SJCRH30 (cell line): ENCODE measurements at regions not wholly inside any gene's neighbourhood (a gene's known extent, or its start where the extent isn't known, plus 50 kb on each side); places are given as distances from the start of the nearest gene placed in this dataset.

Experiments used
- DNase-seq, 2 experiments: peaks; one replicate each; pipeline ENCODE4 v3.0.0-alpha.2; 2015 to 2020
- H3K27ac ChIP-seq: fragments of 250-450 bp; sonication (Bioruptor Pico); 2 replicates; pipeline ENCODE4 v1.5.1; 2020; ENCODE audit warnings: mild to moderate bottlenecking, moderate library complexity
- H3K27me3 ChIP-seq: fragments of 250-450 bp; sonication (Bioruptor Pico); 2 replicates; pipeline ENCODE4 v1.5.1; 2020; ENCODE audit warnings: mild to moderate bottlenecking, moderate library complexity
- H3K36me3 ChIP-seq: fragments of 250-450 bp; sonication (Bioruptor Pico); 2 replicates; pipeline ENCODE4 v1.5.1; 2020; ENCODE audit warnings: mild to moderate bottlenecking, moderate library complexity
- H3K4me1 ChIP-seq: fragments of 250-450 bp; sonication (Bioruptor Pico); 2 replicates; pipeline ENCODE4 v1.5.1; 2020; ENCODE audit warnings: mild to moderate bottlenecking, moderate library complexity
- H3K4me3 ChIP-seq: fragments of 250-450 bp; sonication (Bioruptor Pico); 2 replicates; pipeline ENCODE4 v1.5.1; 2020; ENCODE audit warnings: mild to moderate bottlenecking, moderate library complexity
- H3K9me3 ChIP-seq: fragments of 250-450 bp; sonication (Bioruptor Pico); replicated peaks from 2 replicates; pipeline ENCODE4 v1.5.1; 2020; ENCODE audit warnings: mild to moderate bottlenecking, moderate library complexity

GRCh38 chr3:148297013-148297412 is 400.7 kb upstream of the AGTR1 start:
- H3K4me3 ChIP-seq = no peak overlapping the region
- H3K4me1 ChIP-seq = peaks cover 6% of the 10 kb centered on the region
- DNase-seq = no peak
- no peak overlapping the region for H3K27ac ChIP-seq
- H3K9me3 ChIP-seq = no peaks in the 10 kb centered on the region; the same call in 1 of the 2 replicates
- H3K36me3 ChIP-seq = no peaks in the 10 kb centered on the region
- no peaks in the 10 kb centered on the region for H3K27me3 ChIP-seq

DNA sequence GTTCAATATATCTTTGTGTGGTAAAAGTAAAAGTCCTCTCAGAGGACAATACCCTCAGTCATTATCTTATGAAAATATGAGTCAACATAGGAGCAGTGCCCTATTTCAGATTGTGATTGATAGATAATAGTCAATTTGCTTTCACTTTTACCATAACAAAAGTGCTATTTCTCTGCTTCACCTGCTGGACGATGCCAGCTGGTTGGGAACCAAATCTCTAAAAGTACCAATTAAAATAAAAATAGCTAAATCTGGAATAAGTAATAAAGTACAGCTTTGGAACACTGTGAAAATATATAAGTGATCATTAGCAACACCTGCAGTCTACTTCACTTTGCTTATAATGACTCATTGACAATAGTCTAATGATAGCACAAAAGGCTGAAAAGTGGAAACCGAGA is 390.3 kb upstream of the AGTR1 start:
- no peaks in the 10 kb centered on the region for H3K36me3 ChIP-seq
- H3K27me3 ChIP-seq = no peaks in the 10 kb centered on the region
- H3K27ac ChIP-seq = no peak overlapping the region
- no peak for DNase-seq
- no peaks in the 10 kb centered on the region for H3K4me1 ChIP-seq
- H3K4me3 ChIP-seq = no peak overlapping the region
- H3K9me3 ChIP-seq = no peaks in the 10 kb centered on the region

DNA sequence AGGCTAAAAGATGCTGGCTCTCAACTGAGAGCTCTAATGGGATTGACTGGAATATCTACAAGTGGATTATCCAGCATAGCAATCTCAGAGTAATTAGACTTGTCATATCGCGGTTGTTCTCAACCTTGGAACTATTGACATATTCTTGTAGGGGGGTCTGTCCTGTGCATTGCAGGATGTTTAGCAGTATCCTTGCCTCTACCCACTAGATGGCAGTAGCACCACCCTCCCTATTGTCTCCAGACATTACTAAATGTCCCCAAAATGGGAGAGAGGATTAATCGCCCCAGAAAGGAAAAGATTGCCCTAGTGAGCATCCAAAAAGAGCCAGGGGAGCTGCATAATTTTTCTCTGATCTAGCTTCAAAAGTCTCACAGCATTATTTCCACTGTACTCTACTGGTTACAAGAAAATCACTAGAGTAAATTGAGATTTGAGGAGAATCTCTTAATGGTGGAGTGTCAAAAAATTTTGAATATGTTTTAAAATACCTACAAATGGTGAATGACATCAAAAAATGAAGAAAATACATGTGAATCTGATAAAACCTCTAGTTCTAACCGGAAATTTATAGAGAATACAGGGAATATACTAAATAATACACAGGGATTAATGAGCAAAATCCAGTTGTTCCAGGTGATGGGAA is 388.2 kb upstream of the AGTR1 start:
- Histone ChIP-seq H3K4me3 (no peak overlapping the region), H3K4me1 (no peaks in the 10 kb centered on the region)
- DNase-seq = peak; percentile 39 to 54

DNA sequence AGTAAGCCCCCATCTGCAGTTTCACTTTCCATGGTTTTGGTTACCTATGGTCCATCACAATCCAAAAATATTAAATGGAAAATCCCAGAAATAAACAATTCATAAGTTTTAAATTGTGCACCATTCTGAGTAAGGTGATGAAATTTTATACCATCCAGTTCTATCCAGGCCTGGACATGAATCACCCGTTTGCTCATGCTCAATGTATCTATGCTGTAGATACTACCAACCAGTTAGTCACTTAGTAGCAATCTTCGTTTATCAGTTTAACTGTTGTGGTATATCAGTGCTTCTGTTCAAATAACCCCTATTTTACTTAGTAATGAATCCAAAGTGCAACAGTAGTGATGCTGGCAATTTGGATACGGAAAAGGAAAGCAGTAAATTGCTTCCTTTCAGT is 381.9 kb upstream of the AGTR1 start:
- Histone ChIP-seq H3K27me3 (no peaks in the 10 kb centered on the region), H3K4me1 (no peaks in the 10 kb centered on the region), H3K27ac (no peak overlapping the region), H3K36me3 (no peaks in the 10 kb centered on the region), H3K9me3 (no peaks in the 10 kb centered on the region), H3K4me3 (no peak overlapping the region)
- no peak for DNase-seq

More for the DNA sequence above, 388.2 kb upstream of the AGTR1 start:
- Histone ChIP-seq H3K36me3 (no peaks in the 10 kb centered on the region), H3K27me3 (no peaks in the 10 kb centered on the region), H3K27ac (no peak overlapping the region), H3K9me3 (no peaks in the 10 kb centered on the region)

GRCh38 chr3:148318240-148318639 is 379.5 kb upstream of the AGTR1 start:
- no peaks in the 10 kb centered on the region for H3K36me3 ChIP-seq
- H3K27me3 ChIP-seq = no peaks in the 10 kb centered on the region
- no peak for DNase-seq
- no peaks in the 10 kb centered on the region for H3K9me3 ChIP-seq
- H3K27ac ChIP-seq = no peak overlapping the region
- H3K4me1 ChIP-seq = no peaks in the 10 kb centered on the region
- H3K4me3 ChIP-seq = no peak overlapping the region

DNA sequence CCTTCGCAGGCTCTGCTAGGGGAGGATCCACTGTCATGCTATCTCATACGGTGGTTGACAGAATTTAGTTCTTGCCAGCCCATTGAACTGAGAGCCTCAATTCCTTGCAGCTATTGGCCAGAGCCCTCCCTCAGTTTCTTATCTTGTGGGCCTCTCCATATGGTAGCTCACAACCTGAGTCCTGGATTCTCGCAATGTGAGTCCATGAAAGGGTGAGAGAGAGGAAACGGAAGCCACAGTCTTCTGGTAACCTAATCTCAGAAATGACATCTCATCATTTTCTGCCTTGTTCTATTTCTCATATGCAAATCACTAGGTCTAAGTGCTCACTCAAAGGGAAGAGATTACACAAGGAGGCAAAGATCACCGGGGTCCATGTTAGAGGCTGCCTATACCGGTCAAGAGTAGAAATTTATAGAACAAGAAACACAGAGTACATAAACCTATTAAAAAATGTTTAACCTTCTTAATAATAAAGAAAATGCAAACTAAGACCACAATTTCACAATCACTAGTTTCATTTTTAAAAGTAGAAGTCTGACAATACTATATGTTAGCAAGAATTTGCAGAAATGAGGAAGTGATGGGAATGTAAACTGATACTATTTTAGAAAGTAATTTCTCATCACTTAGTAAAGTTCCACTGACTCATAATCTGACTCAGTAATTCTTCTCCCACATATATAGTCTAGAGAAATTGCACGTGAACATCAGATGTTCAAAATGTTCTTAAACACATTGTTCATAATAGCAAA is 378.4 kb upstream of the AGTR1 start:
- Histone ChIP-seq H3K36me3 (no peaks in the 10 kb centered on the region), H3K27me3 (no peaks in the 10 kb centered on the region), H3K27ac (no peak overlapping the region), H3K4me1 (no peaks in the 10 kb centered on the region), H3K9me3 (no peaks in the 10 kb centered on the region), H3K4me3 (no peak overlapping the region)
- DNase-seq = no peak

- Histone ChIP-seq H3K4me3 (no peak overlapping the region), H3K4me1 (no peaks in the 10 kb centered on the region), H3K27ac (no peak overlapping the region), H3K27me3 (no peaks in the 10 kb centered on the region), H3K36me3 (no peaks in the 10 kb centered on the region), H3K9me3 (no peaks in the 10 kb centered on the region)
- DNase-seq = no peak
These were observed 377.7 kb upstream of the AGTR1 start for GRCh38 chr3:148319960-148320359.

- Histone ChIP-seq H3K9me3 (no peaks in the 10 kb centered on the region), H3K27ac (peak overlapping the region; percentile 38), H3K4me3 (no peak overlapping the region), H3K36me3 (no peaks in the 10 kb centered on the region), H3K27me3 (no peaks in the 10 kb centered on the region), H3K4me1 (peaks cover 28% of the 10 kb centered on the region)
- peak; percentile 13 to 49 for DNase-seq
These were observed 368.0 kb upstream of the AGTR1 start for GRCh38 chr3:148329481-148330235.

- Histone ChIP-seq H3K27ac (peak overlapping the region; percentile 38), H3K27me3 (no peaks in the 10 kb centered on the region), H3K4me3 (no peak overlapping the region), H3K36me3 (no peaks in the 10 kb centered on the region), H3K4me1 (peaks cover 28% of the 10 kb centered on the region), H3K9me3 (no peaks in the 10 kb centered on the region)
- DNase-seq = peak; percentile 6 to 57
These were observed 367.2 kb upstream of the AGTR1 start for GRCh38 chr3:148330542-148330941.

DNA sequence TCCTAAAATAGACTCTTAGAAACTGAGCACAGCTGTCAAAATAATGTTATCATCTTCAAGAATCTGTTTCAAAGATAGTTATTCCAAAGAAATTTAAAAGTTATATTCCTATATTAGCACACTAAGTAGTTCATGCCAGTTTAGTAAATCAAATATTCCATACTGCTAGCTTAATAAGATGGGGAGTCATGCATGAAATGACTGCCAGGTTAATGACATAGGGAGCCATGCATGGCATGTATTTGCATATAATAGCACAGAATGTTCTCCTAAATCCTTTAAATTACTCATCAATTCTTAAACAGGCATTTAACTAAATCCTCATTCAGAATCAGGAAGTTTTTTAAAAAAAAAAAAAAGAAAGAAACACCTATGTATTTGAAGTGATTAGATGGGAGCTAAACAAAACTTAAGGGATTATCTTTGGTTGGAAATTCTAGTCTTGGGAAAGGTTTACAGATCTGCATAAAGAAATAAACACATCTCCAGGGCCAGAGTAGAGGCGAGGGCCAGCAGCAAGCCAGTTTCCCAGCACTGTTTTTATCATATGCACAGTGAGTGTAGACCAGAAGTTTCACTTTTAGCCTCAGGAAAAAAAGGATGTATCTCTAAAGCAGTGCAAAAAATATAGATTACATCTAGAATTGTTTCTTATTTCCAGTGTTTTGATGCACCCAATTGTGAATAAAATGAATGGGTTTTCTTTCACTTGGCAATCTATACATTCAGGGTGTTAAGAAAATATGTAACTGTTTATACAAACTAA is 366.4 kb upstream of the AGTR1 start:
- Histone ChIP-seq H3K9me3 (no peaks in the 10 kb centered on the region), H3K27me3 (no peaks in the 10 kb centered on the region), H3K27ac (peak overlapping the region; percentile 38; the same call in 1 of the 2 replicates), H3K4me1 (peaks cover 28% of the 10 kb centered on the region), H3K4me3 (no peak overlapping the region), H3K36me3 (no peaks in the 10 kb centered on the region)
- DNase-seq = peak in 1 of 2 experiments; percentile 34

GRCh38 chr3:148332509-148332908 is 365.2 kb upstream of the AGTR1 start:
- Histone ChIP-seq H3K9me3 (no peaks in the 10 kb centered on the region), H3K36me3 (no peaks in the 10 kb centered on the region), H3K4me1 (peaks cover 28% of the 10 kb centered on the region), H3K27ac (no peak overlapping the region), H3K27me3 (no peaks in the 10 kb centered on the region), H3K4me3 (no peak overlapping the region)
- no peak for DNase-seq

DNA sequence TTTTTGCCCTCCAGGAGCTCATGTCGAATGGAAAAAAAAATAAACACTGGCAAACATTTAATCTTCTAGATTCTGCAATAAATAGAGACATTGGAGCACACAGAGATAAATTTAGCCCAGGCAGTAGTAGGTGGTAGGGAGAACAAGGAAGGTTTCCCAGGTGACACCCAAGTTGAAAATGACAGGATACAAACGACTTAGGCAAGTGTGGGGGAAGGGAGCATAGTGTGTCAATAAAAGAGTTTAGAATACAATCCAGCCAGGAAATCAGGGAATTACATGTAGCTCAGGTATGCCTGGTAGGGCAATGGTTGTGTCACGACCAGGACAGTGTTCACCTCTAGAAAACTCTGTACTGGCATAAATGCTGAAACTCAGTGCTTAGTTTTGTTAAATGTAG is 364.6 kb upstream of the AGTR1 start:
- H3K4me1 ChIP-seq = peaks cover 28% of the 10 kb centered on the region
- H3K27ac ChIP-seq = no peak overlapping the region
- peak in 1 of 2 experiments; percentile 15 for DNase-seq
- H3K36me3 ChIP-seq = no peaks in the 10 kb centered on the region
- H3K9me3 ChIP-seq = no peaks in the 10 kb centered on the region
- no peak overlapping the region for H3K4me3 ChIP-seq
- no peaks in the 10 kb centered on the region for H3K27me3 ChIP-seq

DNA sequence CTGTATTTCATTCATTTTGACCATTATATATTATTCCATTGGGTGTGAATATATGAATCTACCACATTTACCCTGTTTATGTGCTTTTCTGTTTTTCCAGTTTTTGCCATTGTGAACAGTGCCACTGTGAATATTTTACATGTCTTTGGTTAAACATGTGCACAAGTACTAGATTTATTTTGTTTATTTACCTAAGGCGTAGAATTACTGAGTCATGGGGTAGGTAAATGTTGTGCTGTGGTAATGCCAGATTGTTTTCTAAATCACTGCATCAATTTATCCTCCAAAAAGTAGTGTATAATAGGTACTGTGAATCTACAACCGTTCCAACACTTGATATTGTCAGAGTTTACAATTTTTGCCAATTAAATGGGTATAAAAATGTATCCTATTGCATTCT is 362.1 kb upstream of the AGTR1 start:
- Histone ChIP-seq H3K4me3 (no peak overlapping the region), H3K4me1 (peaks cover 16% of the 10 kb centered on the region), H3K9me3 (no peaks in the 10 kb centered on the region), H3K36me3 (no peaks in the 10 kb centered on the region), H3K27ac (no peak overlapping the region), H3K27me3 (no peaks in the 10 kb centered on the region)
- no peak for DNase-seq

DNA sequence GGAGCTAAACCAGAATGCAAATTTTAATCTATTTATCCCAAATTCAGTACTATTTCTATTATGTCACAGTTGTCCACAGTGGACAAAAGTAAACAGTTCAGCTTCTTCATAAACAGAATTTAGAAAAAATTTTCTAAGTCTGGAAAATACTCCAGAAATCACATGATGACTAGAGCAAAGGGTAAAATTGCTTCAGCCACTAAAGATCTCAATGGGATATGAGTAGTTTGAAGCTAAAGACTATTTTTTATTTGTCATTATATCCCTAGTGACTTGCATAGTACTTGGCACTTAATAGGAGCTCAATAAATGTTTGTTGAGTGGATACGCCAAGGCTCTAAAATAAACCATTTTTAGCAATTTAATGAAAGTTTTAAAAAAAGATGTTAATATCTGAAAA is 354.3 kb upstream of the AGTR1 start:
- DNase-seq = no peak
- Histone ChIP-seq H3K9me3 (no peaks in the 10 kb centered on the region), H3K27me3 (no peaks in the 10 kb centered on the region), H3K4me1 (no peaks in the 10 kb centered on the region), H3K36me3 (no peaks in the 10 kb centered on the region), H3K27ac (no peak overlapping the region), H3K4me3 (no peak overlapping the region)

- H3K36me3 ChIP-seq = no peaks in the 10 kb centered on the region
- no peak overlapping the region for H3K4me3 ChIP-seq
- no peak overlapping the region for H3K27ac ChIP-seq
- no peak for DNase-seq
- H3K4me1 ChIP-seq = no peaks in the 10 kb centered on the region
- H3K27me3 ChIP-seq = no peaks in the 10 kb centered on the region
- H3K9me3 ChIP-seq = no peaks in the 10 kb centered on the region
These were observed 353.2 kb upstream of the AGTR1 start for GRCh38 chr3:148344521-148344920.
